ENCODE measurements at regions not wholly inside any gene's neighbourhood (a gene's known extent, or its start where the extent isn't known, plus 50 kb on each side); places are given as distances from the start of the nearest gene placed in this dataset.

GRCh38 chr21:32155226-32155625, 123.6 kb downstream of the MIS18A start:
- H3K79me1 ChIP-seq (ENCODE audit: insufficient read depth, low read depth, low read length, poor library complexity, severe bottlenecking) = no peaks in the 10 kb centered on the region
- no peak overlapping the region for H3K27ac ChIP-seq (ENCODE audit: insufficient read length, low read depth, low read length)
- WGBS (ENCODE audit: extremely low coverage, insufficient read length, low lambda C conversion rate) = no CpG with 5 or more reads among the region's 2 CpGs
- H2BK12ac ChIP-seq (ENCODE audit: insufficient read length, low read depth, low read length) = no peak overlapping the region
- H3K79me2 ChIP-seq (ENCODE audit: insufficient read depth, low read length) = no peaks in the 10 kb centered on the region
- no peak overlapping the region for H3K23ac ChIP-seq (ENCODE audit: insufficient read length, low read depth, low read length)
- no peak overlapping the region for H4K91ac ChIP-seq (ENCODE audit: insufficient read length, low read depth, low read length)
- H3K4me1 ChIP-seq (ENCODE audit: insufficient read depth, low read length) = no peaks in the 10 kb centered on the region
- Mint-ChIP-seq H3K4me3 (no peak overlapping the region), H3K27me3 (ENCODE audit: low read depth) (no peaks in the 10 kb centered on the region; the same call in 1 of the 2 replicates), H3K27ac (no peak overlapping the region), H3K4me1 (peaks cover 28 to 47% of the 10 kb centered on the region in 2 experiments), H3K36me3 (ENCODE audit: insufficient read depth in 1 of 3, low read depth in 3 of 3) (no peaks in the 10 kb centered on the region), H3K9me3 (no peaks in the 10 kb centered on the region; a peak in 2 of 5 replicates)
- no peak overlapping the region for H3K56ac ChIP-seq (ENCODE audit: insufficient read length, low read depth, low read length)
- H3K14ac ChIP-seq (ENCODE audit: insufficient read depth, low read length) = no peak overlapping the region
- H3K27me3 ChIP-seq (ENCODE audit: insufficient read depth, low read length) = no peaks in the 10 kb centered on the region
- H4K20me1 ChIP-seq (ENCODE audit: control insufficient read depth, insufficient read depth, insufficient read length) = no peaks in the 10 kb centered on the region
- H3K18ac ChIP-seq (ENCODE audit: insufficient read length, low read depth, low read length) = no peak overlapping the region
- no peak overlapping the region for H3K4ac ChIP-seq (ENCODE audit: low read depth, low read length)
- no peak overlapping the region for H2AK5ac ChIP-seq (ENCODE audit: insufficient read length, low read length)
- H3K23me2 ChIP-seq (ENCODE audit: insufficient read length, low read depth, low read length, poor library complexity, severe bottlenecking) = no peaks in the 10 kb centered on the region
- no peak overlapping the region for H3K4me2 ChIP-seq (ENCODE audit: insufficient read depth, insufficient read length, low read length)
- DNase-seq = no peak
- H2BK20ac ChIP-seq (ENCODE audit: low read depth, low read length, poor library complexity, severe bottlenecking) = no peak overlapping the region
- no peak for TF ChIP-seq CTCF (conservative IDR thresholded peaks at IDR 0.05)
- H3K9me3 ChIP-seq (ENCODE audit: control insufficient read depth, low read depth, low read length) = no peaks in the 10 kb centered on the region
- no peak overlapping the region for H2BK5ac ChIP-seq (ENCODE audit: insufficient read length, low read length)
- H4K5ac ChIP-seq (ENCODE audit: insufficient read length, low read depth, low read length) = no peak overlapping the region
- H2BK15ac ChIP-seq (ENCODE audit: low read depth, low read length) = no peak overlapping the region
- no peak overlapping the region for H3K9ac ChIP-seq (ENCODE audit: extremely low read depth, insufficient read length, low read length)
- no peak overlapping the region for H2AFZ ChIP-seq (ENCODE audit: low read length)
- no peak overlapping the region for H4K8ac ChIP-seq (replicated peaks; ENCODE audit: insufficient read length, low read depth, low read length)
- peak overlapping the region; percentile 53 for H3T11ph ChIP-seq (ENCODE audit: low read length)
- H2BK120ac ChIP-seq (ENCODE audit: low read depth, low read length, poor library complexity, severe bottlenecking) = no peak overlapping the region
